GM21390 (cell line): ENCODE measurements at regions not wholly inside any gene's neighbourhood (a gene's known extent, or its start where the extent isn't known, plus 50 kb on each side); places are given as distances from the start of the nearest gene placed in this dataset.

Experiments
- ATAC-seq: cut with Tn5 transposase; IDR thresholded peaks from one replicate; pipeline ENCODE4 v1.9.1; 2021; ENCODE audit not compliant: unreplicated experiment

DNA sequence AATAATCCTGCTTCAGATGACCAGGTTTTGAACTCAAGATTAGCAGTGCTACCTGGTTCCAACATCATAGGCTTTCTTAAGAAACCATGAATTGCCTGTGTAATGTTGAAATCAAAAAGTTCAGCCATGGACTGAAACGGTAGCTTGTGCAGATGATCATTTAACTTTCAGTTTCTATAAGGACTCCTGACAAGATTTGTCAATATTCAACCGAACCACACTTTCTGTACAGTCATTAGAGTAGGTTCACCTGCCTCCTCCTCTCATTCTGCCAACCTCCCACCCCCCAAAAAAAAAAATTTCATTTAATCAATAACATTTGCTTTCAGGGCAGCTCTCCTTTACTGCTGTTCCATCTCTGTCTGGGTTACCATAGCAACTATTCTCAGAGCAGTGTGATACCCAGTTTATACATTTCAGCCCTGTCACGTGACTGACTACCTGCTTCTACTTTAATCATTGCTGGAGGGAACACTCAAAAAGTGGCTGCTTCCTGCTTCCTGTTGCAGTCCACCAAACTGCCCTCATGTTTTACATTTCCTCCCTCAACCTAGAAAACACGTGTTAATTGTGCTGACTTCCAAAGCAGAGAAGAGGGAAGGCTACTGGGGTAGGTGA, 275.5 kb downstream of the SS18 start:
- peak; percentile 94 for ATAC-seq

DNA sequence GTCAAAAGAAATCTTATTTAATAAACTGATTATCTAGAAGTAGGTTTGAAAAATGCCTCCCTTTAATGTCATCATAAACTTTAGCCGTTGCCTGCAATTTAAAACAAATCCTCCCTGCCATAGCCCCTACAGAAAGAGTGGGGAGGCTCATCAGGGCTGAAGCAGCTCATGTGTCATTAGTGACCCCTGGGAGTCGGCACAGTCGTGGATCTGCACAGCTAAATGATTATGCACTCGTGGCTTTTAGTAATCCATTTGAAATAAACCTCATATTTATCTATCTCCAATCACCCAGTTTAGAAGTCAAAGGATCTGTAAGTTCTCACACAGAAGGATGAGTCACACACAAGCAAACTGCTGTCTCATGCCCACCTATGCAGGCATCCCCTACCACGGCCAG, 277.3 kb downstream of the SS18 start:
- no peak for ATAC-seq

DNA sequence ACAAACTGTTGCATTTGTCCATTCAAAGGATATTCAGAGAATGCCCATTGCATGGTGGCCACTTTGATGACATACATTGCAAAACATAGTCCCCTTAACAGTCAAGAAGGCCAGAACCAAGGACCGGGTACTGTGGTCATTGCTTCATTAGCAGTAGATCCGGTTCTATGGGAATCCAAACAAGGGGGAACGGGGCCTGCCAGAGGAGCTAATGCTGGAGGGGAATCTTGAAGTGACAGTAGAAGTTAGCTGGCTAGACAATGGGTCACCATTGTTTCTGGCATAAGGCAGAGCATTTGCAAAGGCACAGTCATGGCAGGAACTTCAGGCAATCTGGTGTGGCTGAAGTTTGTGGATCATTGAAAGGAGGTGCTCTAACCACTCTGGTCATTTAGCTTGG, 279.7 kb downstream of the SS18 start:
- ATAC-seq: no peak

DNA sequence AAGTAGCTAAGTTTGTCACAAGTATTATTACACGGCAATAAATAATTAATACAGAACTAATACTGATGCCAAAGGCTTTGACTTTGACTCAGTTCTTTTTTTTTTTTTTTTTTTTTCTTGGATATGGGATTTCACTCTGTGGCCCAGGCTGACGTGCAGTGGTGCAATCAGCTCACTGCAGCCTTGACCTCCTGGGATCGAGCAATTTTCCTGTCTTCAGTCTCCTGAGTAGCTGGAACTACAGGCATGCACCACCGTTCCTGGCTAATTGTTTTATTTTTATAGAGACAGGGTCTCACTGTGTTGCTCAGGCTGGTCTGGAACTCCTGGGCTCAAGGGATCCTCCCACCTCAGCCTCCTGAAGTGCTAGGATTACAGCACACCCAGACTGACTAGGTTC, 284.5 kb downstream of the SS18 start:
- ATAC-seq: no peak

DNA sequence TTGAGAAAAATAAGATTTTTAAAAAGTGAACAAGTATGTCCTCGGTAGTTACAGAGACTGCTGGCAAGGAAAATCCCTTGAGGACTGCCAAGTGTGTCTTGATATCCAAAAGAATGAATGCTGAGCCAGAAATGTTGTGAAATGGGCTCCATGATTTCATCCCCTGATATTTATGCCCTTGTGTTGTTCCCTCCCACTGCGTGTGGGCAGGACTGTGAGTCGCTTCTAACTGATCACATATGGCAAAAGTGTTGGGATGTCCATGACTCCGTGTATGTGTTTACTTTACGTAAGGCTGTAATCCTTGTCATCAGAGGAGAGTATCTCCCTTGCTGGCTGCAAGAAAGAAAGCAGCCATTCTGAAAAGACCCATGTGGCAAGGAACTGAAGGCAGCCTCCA, 285.1 kb downstream of the SS18 start:
- ATAC-seq: no peak

DNA sequence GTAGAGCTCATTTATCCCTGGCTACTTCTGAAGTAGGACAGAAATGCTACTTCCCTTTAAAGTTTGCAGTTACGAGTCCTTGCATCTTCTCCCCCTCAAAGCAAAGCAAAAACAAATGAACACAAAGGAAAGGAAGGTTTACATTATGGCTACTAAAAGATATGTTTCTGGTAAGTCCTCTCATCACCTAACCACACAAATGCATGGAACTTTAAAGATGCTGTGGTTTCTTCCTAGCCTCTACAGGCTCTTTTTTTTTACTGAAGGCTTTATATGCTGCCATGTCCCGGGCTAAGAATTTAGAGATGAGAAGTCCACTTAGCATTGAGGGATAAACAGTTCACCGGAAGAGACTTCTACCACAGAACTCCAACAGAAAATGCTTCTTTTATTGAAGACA, 291.2 kb downstream of the SS18 start:
- ATAC-seq: no peak

DNA sequence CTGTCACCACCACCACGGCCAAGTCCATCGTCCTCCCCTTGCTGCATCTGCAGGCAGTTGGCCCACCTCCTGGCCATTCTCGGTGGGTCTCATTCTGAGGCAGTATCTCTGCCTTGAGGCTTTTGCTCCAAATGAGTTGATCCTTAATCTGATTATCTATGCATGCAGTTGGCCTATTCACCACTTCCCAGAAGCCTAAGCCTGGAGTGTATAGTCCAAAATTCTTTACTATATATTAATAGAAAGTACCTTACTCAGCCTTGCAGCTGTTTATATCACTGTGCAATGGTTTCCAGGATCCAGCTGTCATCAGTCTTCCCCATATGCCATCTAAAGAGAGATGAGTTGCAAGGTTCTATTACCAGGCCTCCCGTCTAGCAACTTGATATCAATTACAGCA, 292.4 kb downstream of the SS18 start:
- no peak for ATAC-seq

DNA sequence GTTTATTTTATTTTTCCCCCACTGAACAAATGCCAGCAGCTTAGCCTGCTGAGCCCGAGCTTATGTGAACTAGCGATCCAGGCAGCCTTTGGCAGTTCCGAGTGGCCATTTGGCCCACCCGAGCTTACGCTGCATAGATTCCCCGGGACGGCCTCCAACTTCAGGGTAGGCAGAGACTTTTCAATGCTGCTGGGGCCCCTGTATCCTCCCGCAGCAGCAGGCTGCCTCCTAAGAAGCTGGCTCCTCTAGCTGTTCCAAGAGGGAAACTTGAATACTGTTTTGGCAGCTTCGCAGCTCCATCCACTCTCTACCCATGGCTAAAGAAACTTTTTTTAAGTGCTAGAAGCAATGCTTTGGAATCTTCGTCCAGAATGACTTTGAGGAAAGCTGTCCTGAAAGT, 295.2 kb downstream of the SS18 start:
- ATAC-seq: no peak

DNA sequence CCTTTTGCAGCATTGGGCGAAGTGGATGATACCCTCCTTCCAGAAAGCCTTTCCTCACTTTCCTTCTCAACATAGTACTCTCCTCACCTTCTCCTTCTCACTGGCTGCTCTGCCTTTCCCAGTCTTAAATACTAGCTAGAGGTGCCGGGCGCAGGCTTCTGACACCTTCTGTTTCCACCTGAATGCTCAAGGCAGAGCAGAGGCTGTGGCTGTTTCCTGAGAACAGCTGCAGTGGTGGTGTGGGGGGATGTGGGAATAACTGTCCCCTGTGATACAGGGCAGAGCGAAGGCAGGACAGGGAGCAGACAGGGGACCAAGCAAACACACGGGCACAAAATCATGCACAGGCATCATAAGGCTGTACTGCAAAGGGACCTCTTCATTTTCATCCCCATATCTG, 303.1 kb downstream of the SS18 start:
- no peak for ATAC-seq

DNA sequence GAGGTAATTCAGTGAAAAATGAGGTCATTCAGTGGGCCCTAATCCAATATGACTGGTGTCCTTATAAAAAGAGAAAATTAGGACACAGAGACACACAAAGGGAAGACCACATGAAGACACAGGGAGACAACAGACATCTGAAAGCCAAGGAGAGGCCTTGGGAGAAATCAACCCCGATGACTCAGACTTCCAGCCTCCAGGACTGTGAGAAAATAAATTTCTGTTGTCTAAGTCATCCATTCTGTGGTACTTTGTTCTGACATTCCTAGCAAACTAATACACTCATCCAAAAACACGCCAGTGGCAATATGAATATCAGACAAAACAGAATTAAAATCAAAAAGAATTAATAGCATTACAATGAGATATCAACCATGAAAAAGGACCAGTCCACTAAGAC, 303.7 kb downstream of the SS18 start:
- ATAC-seq: no peak

DNA sequence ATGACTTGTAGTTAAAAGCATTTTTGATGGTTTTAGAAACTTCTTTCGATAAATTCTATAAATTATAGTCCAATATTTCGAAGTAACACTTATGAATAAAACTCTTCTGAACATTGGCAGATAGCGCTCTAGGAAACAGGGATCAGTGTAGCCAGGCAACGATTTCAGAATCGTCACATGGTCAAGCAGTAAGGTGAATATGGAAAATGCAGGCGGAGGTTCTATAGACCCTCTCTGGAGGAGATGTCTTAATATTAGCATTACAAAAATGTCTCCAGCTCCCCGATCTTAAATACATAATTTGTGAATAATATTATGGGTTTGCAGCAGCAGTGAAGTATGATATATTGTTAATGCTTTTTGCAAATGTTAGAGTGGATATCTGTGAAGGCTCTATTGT, 310.3 kb downstream of the SS18 start:
- ATAC-seq: no peak

DNA sequence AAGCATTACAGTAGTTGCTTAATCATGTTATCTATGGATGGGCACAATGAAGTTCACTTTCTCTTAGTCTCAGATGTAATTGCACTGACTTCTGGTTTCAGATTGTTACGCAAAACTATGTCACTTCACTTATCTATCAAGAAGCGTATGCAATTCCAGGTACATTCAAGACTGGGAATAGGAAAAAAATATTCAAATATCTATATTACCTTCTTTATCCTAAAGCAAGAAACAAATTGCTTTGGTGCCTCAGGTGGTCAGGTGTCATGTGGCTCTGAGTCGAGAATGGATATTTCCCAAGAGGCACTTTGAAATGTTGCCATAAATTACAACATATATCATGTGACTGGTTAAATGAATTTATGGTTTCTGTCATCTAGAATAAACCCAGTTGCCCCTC, 318.6 kb downstream of the SS18 start:
- ATAC-seq: no peak

DNA sequence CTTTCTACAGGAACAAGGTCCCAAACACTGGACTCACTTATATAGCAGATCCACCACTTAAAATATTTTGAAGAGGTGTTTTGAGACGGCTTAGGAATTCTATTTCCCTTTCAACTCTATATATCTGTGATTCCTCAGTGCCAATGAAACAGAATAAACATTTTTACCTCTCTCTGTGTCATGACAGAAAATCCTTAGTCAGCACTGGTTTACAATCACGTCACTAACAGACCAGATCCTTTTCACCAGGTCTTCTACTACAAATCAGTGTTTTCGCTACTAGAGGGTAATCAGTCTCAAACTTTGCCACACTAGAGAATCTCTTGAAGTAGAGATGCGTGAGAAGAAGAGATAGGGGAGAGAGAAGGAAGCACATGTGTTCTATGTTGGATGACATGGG, 325.6 kb downstream of the SS18 start:
- ATAC-seq: no peak

DNA sequence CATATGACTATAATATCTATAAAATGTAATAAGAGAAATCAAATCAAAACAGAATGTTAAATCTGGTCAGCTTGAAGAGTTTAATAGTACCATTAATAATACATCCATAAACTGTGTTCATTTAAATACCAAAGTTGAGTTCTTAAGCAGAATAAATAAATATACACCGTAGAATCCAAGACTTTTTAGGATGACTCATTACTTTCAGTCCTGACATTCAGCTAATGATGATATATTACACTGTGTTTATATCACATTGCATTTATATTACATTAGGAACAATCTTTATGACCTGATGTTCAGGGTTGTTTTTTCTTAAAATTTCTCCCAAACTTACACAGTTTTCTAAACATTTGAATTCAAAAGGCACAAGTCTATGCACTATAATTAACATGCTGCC, 331.3 kb downstream of the SS18 start:
- ATAC-seq: no peak

DNA sequence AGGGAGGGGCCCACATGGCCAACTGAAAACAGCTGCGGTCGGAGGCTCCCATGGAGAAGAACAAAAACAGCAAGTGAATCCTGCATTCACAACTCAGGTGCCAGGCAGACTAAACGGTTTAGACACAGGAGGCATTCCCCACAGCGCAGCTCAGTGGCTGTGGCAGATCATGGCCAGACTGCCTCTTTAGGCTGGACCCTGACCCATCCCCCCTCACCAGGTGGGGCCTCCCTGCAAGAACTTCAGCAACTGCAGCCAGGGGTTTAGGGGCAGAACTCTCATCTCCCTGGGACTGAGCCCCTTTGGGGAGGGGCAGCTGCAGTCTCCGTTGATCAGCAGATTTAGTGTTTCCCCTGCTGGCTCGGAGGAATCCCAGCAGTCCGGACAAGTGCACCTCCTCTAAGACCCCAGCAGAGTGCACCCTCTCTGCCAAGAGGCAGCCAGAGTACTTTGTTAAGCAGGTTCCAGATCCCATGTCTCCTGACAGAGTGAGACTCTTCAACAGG, 346.7 kb downstream of the SS18 start:
- ATAC-seq: no peak

DNA sequence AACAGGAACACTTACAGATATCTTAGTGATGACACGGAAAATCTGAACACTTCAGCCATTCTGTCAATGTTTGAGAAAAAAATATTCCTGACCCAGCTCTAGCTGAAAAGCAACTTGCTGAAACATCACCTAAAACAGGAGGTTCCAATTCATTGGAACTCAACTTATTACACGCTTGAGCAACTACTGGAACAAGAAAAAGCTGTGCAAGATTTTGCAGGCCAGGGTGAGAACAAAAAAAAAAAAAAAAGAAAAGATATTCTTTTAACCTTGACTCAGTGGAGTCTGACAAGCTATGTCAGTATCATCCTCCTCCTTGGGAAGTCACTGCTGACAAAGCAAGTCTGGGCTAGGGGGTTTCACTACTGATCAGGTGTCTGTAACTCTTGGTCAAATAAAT, 351.0 kb downstream of the SS18 start:
- no peak for ATAC-seq

DNA sequence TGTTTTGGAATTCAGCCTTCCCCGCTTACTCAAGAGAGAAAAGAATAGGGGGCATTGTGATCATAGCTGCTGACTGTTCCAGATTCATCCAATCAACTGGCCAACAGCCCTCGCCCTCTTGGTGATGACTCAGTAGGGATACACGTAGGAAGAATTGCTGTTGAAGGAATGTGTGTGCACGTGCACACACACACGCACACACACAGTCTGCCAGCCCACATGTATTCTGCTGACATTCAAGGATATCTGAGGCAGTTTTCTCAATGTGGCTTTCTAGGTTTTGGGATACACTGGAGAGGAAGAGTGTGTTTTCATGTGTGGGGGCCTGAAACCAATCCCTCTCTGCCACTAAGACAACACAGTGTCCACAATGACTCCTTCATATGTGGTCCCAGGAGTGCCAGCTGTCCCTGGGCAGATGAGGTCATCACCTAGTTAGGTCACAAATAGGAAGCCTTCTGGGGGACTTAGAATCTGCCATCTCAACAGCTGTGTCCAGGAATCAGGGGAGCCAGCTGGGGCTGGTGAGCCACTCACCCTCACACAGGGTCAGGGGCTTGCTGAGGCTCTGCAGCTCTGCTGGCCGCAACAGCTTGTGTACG, 352.6 kb downstream of the SS18 start:
- ATAC-seq: no peak

DNA sequence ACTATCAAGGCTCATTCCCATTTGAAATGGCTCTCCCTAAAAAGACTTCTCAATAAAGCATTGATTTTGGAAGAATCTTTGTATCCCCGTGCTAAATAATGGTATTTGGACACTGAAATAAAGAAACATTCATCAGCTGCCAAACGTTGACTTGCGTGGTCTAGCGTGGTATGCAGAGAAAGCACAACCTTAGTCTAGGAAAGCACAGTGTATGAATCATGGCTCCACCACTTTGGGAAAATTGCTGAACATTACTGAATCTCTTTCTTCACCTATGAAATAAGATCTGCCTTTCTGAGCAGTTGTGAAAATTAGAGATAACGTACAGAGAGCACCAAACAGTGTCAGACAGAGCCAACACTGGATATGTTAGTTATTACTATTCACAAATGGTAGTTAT, 353.9 kb downstream of the SS18 start:
- ATAC-seq: no peak

DNA sequence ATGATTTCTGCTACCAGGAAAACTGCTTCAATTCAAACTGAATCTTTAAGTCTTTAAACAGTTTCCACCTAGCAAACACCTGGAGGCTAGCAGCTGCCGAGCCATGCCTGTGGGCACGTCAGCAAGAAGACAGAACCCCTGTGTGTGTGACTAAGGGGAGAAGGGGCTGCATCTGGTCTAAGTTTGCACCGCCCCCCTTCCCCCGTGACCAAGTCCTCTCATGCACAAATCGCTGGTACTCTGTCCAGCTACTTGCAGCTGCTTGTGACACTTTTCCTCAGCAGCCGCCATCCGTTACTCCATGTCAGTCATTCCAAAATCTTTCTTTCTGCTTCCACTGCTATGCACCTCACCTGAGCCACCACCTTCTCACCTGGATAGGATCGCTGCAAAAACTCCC, 355.0 kb downstream of the SS18 start:
- no peak for ATAC-seq

DNA sequence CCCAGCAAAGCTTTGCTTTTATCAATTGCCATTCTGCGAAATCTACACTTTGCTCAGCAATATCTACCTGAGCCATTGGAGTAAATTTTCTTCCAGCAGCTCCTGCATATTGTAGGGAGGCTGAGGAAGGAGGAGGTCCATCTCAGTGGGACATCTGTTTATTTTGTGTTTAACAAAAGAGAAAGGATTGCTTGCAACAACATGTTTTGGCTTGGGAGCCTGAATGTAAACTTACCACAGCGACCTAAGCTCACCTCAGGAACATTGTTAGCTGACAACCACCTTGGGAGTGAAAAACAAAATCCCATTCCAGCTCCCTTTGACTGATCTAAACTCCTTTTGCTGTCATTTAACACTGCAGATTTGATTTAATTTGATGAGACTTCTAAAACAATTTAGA, 356.1 kb downstream of the SS18 start:
- no peak for ATAC-seq

DNA sequence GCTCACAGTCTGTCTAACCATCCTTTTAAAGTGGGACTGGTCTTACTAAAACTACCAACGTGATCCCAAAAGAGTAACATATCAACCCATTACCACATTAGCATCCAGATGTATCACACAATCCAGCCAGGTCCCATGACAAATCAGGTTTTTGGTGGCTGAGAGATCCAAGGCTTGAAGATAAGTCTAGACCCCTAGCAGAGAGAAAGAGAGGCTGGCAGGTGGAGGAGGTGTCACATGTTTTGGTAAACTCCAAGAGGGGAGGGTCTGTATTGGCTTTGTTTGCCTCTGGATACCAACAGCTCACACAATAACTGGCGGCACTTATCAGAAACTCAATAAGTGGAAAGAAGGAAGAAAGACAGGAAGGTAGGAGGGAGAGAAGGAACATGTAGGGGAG, 357.6 kb downstream of the SS18 start:
- ATAC-seq: no peak

DNA sequence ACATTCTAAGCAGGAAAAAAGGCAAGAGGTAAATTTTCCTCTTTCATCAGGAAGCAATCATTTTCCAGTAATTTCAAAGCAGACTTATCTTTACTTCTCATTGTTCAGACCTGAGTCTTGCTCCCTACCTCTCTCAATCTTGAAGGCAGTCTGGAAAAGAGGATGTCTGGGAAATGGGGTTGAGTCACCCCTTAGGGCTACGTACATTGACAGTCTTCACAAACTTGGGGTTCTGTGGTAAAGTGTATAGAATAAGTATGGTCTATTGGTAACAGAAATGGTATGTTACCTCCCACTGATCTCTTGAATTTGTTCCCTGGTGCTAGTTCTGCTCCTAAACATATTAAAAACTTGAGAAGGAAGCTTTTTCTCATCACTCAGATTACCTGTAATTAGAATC, 361.3 kb downstream of the SS18 start:
- no peak for ATAC-seq

DNA sequence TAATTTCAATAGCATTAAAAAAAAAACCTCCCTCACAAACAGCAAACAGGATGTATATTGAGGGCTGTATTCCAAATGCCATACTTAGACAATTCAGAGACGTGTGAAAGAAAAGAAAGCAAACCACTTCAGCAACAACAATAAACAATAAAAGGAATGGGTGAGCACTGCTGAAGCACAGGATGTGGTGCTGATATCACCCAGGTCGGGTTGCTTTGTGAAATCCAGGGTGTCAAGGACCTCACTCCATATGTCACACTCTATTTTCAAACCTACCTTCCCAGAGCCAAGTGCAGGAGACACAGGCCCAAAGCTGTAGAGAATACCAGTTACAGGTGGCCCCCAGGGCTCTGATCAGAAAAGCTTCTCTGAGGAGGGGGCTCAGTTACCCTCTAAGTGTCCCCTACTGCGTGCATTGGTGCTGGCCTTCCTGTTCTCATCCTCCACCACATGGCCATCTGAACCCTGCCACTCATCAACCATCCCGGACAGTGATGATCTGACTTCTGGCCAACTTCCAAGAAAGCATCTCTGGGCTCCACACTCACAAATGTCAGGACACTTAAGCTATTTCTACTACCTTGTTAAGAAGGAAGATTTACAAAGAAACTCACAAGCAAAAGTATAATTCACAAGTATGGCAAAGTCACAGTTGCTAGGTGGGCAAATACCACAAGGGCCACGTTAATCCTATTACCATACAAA, 363.0 kb downstream of the SS18 start:
- no peak for ATAC-seq
